Prostate gland (tissue), 2 donors: ENCODE measurements at regions not wholly inside any gene's neighbourhood (a gene's known extent, or its start where the extent isn't known, plus 50 kb on each side); places are given as distances from the start of the nearest gene placed in this dataset.

Experiments
- DNase-seq: peaks from one replicate; pipeline ENCODE4 v3.0.0-alpha.2; 2019; ENCODE audit warnings: low spot score
- H3K27ac ChIP-seq, 2 donors: fragments of 200-600 bp; sonication (generic); 2 replicates each; pipeline ENCODE4 v1.5.1; 2017 to 2019
- H3K27me3 ChIP-seq: fragments of 200-600 bp; sonication (generic); replicated peaks from 2 replicates; pipeline ENCODE4 v1.5.1; 2019; ENCODE audit not compliant: insufficient read depth
- H3K36me3 ChIP-seq, 2 donors: fragments of 200-600 bp; sonication (generic); 1 replicate in 1 of 2; 2 replicates in 1 of 2; pipeline versions ENCODE4 v1.5.1 to v1.8.1; 2017 to 2019
- H3K4me1 ChIP-seq: fragments of 200-600 bp; sonication (generic); replicated peaks from 2 replicates; pipeline ENCODE4 v1.5.1; 2019
- H3K4me3 ChIP-seq, 2 donors: fragments of 200-600 bp; sonication (generic); 2 replicates each; pipeline ENCODE4 v1.5.1; 2017 to 2019
- H3K9me3 ChIP-seq: fragments of 200-600 bp; sonication (generic); 2 replicates; pipeline ENCODE4 v1.5.1; 2017
- POLR2A ChIP-seq: fragments of 450-650 bp; IDR thresholded peaks from one replicate; pipeline ENCODE4 v1.6.1; 2016; ENCODE audit warnings: antibody characterized with exemption, mild to moderate bottlenecking
- POLR2AphosphoS5 ChIP-seq: sonication (generic); formaldehyde crosslinking; IDR thresholded peaks from one replicate; pipeline ENCODE4 v1.6.1; 2017; ENCODE audit warnings: antibody characterized with exemption
- WGBS: methylation state at CpG from one replicate; pipeline ENCODE4 v1.1.5; 2018; 5-methylcytosine and 5-hydroxymethylcytosine counted together
- intact Hi-C: fragments of 100-400 bp; cut with DNase I; formaldehyde crosslinking; loops from one replicate; pipeline ENCODE4 v1.14.2; 2022
- TF ChIP-seq, protein P1 (sequence below), 4 experiments: fragments of 200-600 bp in 2 of 4; fragments of 450-650 bp in 2 of 4; sonication (generic) in 2 of 4; IDR thresholded peaks; 1 replicate in 3 of 4; 2 replicates in 1 of 4; pipeline ENCODE4 v1.5.1; 2016 to 2019; ENCODE audit warnings: antibody characterized with exemption in 4 of 4, mild to moderate bottlenecking in 2 of 4, moderate library complexity in 2 of 4

DNA sequence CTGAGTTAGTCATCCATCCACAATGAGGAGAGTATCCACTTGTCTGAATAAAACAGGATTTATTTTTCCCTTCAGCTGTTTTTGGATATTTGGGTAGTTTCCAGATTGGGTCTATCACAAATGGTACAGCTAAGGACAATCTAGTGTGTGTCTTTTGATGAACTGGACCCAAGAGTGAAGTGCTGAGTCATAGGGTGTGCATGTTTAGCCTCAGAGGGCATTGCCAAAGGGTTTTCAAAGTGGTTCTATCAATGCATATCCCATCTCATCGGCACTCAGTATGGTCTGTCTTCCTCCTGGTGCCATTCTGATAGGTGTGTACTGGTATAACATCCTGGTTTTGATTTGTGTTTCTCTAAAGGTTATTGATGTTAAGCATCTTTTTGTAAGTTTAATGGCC lies 62.3 kb downstream of the GSX1 start:
- intact Hi-C loops = no loop called here
- DNase-seq = no peak
- no peaks in the 10 kb centered on the region for H3K9me3 ChIP-seq
- no peaks in the 10 kb centered on the region for H3K4me1 ChIP-seq
- H3K36me3 ChIP-seq = no peaks in the 10 kb centered on the region
- no peak overlapping the region for H3K4me3 ChIP-seq
- H3K27ac ChIP-seq = no peak overlapping the region
- H3K27me3 ChIP-seq = peaks cover 10% of the 10 kb centered on the region
- TF ChIP-seq, protein P1, sequence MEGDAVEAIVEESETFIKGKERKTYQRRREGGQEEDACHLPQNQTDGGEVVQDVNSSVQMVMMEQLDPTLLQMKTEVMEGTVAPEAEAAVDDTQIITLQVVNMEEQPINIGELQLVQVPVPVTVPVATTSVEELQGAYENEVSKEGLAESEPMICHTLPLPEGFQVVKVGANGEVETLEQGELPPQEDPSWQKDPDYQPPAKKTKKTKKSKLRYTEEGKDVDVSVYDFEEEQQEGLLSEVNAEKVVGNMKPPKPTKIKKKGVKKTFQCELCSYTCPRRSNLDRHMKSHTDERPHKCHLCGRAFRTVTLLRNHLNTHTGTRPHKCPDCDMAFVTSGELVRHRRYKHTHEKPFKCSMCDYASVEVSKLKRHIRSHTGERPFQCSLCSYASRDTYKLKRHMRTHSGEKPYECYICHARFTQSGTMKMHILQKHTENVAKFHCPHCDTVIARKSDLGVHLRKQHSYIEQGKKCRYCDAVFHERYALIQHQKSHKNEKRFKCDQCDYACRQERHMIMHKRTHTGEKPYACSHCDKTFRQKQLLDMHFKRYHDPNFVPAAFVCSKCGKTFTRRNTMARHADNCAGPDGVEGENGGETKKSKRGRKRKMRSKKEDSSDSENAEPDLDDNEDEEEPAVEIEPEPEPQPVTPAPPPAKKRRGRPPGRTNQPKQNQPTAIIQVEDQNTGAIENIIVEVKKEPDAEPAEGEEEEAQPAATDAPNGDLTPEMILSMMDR (IDR thresholded peaks at IDR 0.05) = no peak
- TF ChIP-seq POLR2AphosphoS5 = no peak
- TF ChIP-seq POLR2A = no peak
- WGBS = 100% methylated on average over 1 of the region's 1 CpG

DNA sequence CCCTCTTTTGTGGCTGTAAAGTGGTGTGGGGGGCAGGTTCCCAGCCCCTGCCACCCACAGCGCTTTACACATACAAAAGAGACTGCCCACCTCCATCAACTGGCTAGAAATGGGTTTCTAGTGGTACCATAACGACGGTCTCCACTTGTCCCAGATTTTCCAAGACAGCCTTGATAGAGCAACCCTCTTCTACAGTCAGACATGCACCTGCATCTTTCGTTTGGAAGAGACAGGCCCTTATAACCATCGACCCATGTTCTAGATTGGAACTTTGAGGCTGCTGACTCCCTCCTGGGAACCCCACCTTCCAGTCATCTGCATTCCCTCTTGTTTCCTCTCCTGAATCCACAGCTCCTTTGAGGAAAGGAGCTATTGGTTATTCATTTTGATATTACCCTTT lies 63.1 kb downstream of the GSX1 start:
- intact Hi-C loops = no loop called here
- Histone ChIP-seq H3K9me3 (no peaks in the 10 kb centered on the region), H3K27ac (no peak overlapping the region), H3K4me1 (no peaks in the 10 kb centered on the region), H3K36me3 (no peaks in the 10 kb centered on the region), H3K4me3 (no peak overlapping the region), H3K27me3 (peaks cover 10% of the 10 kb centered on the region)
- no peak for DNase-seq
- TF ChIP-seq, protein P1 (IDR thresholded peaks at IDR 0.05) = no peak
- TF ChIP-seq POLR2A = no peak
- TF ChIP-seq POLR2AphosphoS5 = no peak
- WGBS = 90% methylated on average over 5 of the region's 5 CpGs

DNA sequence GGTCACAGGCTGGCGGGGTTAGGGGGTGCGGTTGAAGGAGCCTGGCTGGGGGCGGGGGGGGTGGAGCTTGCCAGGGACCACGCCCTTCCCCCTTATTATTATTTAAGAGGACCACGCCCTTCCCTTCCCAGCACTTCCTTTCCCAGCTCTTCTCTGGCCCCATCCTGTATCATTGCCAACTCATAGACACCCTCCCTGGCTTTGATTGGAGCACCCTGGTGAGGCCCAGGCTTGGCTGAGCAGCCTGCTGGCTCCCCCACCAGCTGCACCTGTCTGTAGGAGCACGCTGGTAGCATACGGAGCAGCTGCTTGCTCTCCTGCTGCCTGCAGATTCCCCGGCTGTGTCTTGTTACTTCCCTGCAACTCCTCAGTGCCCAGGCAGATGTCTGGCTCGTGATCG lies 62.5 kb upstream of the PDX1 start:
- H3K27me3 ChIP-seq = peaks cover 16% of the 10 kb centered on the region
- intact Hi-C loops = no loop called here

GRCh38 chr13:27858046-27858445 lies 61.8 kb upstream of the PDX1 start:
- Histone ChIP-seq H3K27ac (no peak overlapping the region), H3K4me3 (no peak overlapping the region), H3K27me3 (peaks cover 14% of the 10 kb centered on the region), H3K4me1 (no peaks in the 10 kb centered on the region), H3K36me3 (no peaks in the 10 kb centered on the region), H3K9me3 (no peaks in the 10 kb centered on the region)
- DNase-seq = no peak
- 72% methylated on average over 5 of the region's 5 CpGs for WGBS
- TF ChIP-seq, protein P1 (IDR thresholded peaks at IDR 0.05) = no peak
- no peak for TF ChIP-seq POLR2A
- intact Hi-C loops = no loop called here

More for the DNA sequence above, 62.5 kb upstream of the PDX1 start:
- Histone ChIP-seq H3K9me3 (no peaks in the 10 kb centered on the region), H3K4me3 (no peak overlapping the region), H3K27ac (no peak overlapping the region), H3K36me3 (no peaks in the 10 kb centered on the region), H3K4me1 (no peaks in the 10 kb centered on the region)
- TF ChIP-seq, protein P1 (IDR thresholded peaks at IDR 0.05) = no peak
- TF ChIP-seq POLR2A (no peak), POLR2AphosphoS5 (no peak)
- WGBS = 73% methylated on average over 9 of the region's 10 CpGs
- DNase-seq = no peak

DNA sequence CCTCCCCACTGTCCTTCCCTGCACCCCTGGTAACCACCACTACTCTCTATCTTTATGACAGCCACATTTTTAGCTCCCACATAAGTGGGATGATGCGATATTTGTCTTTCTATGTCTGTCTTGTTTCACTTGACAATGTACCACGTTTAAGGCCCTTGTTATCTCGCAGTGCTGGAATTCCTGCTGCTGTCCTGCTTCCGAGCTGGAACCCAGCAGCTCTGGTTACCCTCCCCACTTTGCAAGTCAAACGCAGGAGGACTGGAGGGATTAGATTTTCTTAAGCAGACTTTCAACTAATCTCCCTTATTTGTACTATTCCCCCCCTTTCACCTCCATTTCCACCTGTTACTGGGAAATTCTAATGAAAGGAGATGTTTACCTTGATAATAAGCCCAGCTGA lies 59.1 kb upstream of the PDX1 start:
- Histone ChIP-seq H3K36me3 (no peaks in the 10 kb centered on the region), H3K4me3 (no peak overlapping the region), H3K27me3 (peaks cover 6% of the 10 kb centered on the region), H3K27ac (no peak overlapping the region), H3K9me3 (no peaks in the 10 kb centered on the region), H3K4me1 (no peaks in the 10 kb centered on the region)
- WGBS = 18% methylated on average over 5 of the region's 5 CpGs
- no peak for TF ChIP-seq POLR2AphosphoS5
- no peak for TF ChIP-seq POLR2A
- TF ChIP-seq, protein P1 (IDR thresholded peaks at IDR 0.05) = no peak
- DNase-seq = no peak
- intact Hi-C loops = no loop called here
